Urinary bladder (tissue), 3 donors: ENCODE measurements at regions not wholly inside any gene's neighbourhood (a gene's known extent, or its start where the extent isn't known, plus 50 kb on each side); places are given as distances from the start of the nearest gene placed in this dataset.

Experiments used
- DNase-seq: peaks from one replicate; pipeline ENCODE4 v3.0.0-alpha.2; 2015; ENCODE audit errors: extremely low spot score
- H3K27ac ChIP-seq: one replicate; pipeline ENCODE4 v1.5.1; 2013; ENCODE audit warnings: low read depth, mild to moderate bottlenecking, moderate library complexity
- H3K36me3 ChIP-seq: one replicate; pipeline ENCODE4 v1.6.1; 2013; ENCODE audit warnings: mild to moderate bottlenecking, moderate library complexity; ENCODE audit not compliant: insufficient read depth
- H3K4me1 ChIP-seq: one replicate; pipeline ENCODE4 v1.6.1; 2013; ENCODE audit warnings: mild to moderate bottlenecking, moderate library complexity; ENCODE audit not compliant: insufficient read depth
- H3K4me3 ChIP-seq: one replicate; pipeline ENCODE4 v1.5.1; 2013; ENCODE audit warnings: low read depth, low read length
- WGBS: extraction: QIAGEN DNeasy Blood & Tissue Kit; methylation state at CpG from one replicate; pipeline ENCODE4 v1.1.7; 2013; 5-methylcytosine and 5-hydroxymethylcytosine counted together
- donor health status: healthy with polysubstance abuse.
- donor health status: healthy.

GRCh38 chr9:88721495-88722279 is 186.7 kb downstream of the NXNL2 start:
- no peak overlapping the region for H3K4me3 ChIP-seq
- no peaks in the 10 kb centered on the region for H3K36me3 ChIP-seq
- WGBS: 98% methylated on average over 1 of the region's 1 CpG
- H3K27ac ChIP-seq: no peak overlapping the region
- DNase-seq: no peak
- H3K4me1 ChIP-seq: no peaks in the 10 kb centered on the region

- DNase-seq: no peak
- no peaks in the 10 kb centered on the region for H3K36me3 ChIP-seq
- H3K27ac ChIP-seq: no peak overlapping the region
- H3K4me3 ChIP-seq: no peak overlapping the region
- no peaks in the 10 kb centered on the region for H3K4me1 ChIP-seq
- WGBS: 99% methylated on average over 2 of the region's 2 CpGs
Observed at GRCh38 chr9:88722753-88723152, 187.8 kb downstream of the NXNL2 start.

GRCh38 chr9:88723751-88724150 is 188.8 kb downstream of the NXNL2 start:
- Histone ChIP-seq H3K27ac (no peak overlapping the region), H3K36me3 (no peaks in the 10 kb centered on the region), H3K4me3 (no peak overlapping the region), H3K4me1 (no peaks in the 10 kb centered on the region)
- DNase-seq: no peak

GRCh38 chr9:88724331-88724730 is 189.4 kb downstream of the NXNL2 start:
- Histone ChIP-seq H3K4me1 (no peaks in the 10 kb centered on the region), H3K27ac (no peak overlapping the region), H3K36me3 (peaks cover 2% of the 10 kb centered on the region), H3K4me3 (no peak overlapping the region)
- DNase-seq: no peak
- WGBS: 36% methylated on average over 5 of the region's 5 CpGs

GRCh38 chr9:88725300-88726019 is 190.5 kb downstream of the NXNL2 start:
- 80% methylated on average over 3 of the region's 3 CpGs for WGBS
- H3K27ac ChIP-seq: no peak overlapping the region
- H3K4me3 ChIP-seq: no peak overlapping the region
- H3K4me1 ChIP-seq: no peaks in the 10 kb centered on the region
- H3K36me3 ChIP-seq: peaks cover 3% of the 10 kb centered on the region
- no peak for DNase-seq

- no peak overlapping the region for H3K27ac ChIP-seq
- no peak overlapping the region for H3K4me3 ChIP-seq
- WGBS: 97% methylated on average over 2 of the region's 2 CpGs
- H3K4me1 ChIP-seq: no peaks in the 10 kb centered on the region
- no peak for DNase-seq
- peaks cover 3% of the 10 kb centered on the region for H3K36me3 ChIP-seq
Observed at GRCh38 chr9:88726803-88727202, 191.8 kb downstream of the NXNL2 start.

GRCh38 chr9:88730780-88731179 is 195.8 kb downstream of the NXNL2 start:
- WGBS: 98% methylated on average over 1 of the region's 1 CpG
- peaks cover 3% of the 10 kb centered on the region for H3K36me3 ChIP-seq
- no peak overlapping the region for H3K4me3 ChIP-seq
- H3K27ac ChIP-seq: no peak overlapping the region
- H3K4me1 ChIP-seq: no peaks in the 10 kb centered on the region
- DNase-seq: no peak

- no peak for DNase-seq
- Histone ChIP-seq H3K36me3 (peaks cover 3% of the 10 kb centered on the region), H3K4me1 (no peaks in the 10 kb centered on the region), H3K4me3 (no peak overlapping the region), H3K27ac (no peak overlapping the region)
- WGBS: 84% methylated on average over 4 of the region's 4 CpGs
Observed at GRCh38 chr9:88732128-88732527, 197.2 kb downstream of the NXNL2 start.

- no peak overlapping the region for H3K4me3 ChIP-seq
- 50% methylated on average over 8 of the region's 8 CpGs for WGBS
Observed at GRCh38 chr9:88733651-88734421, 198.9 kb downstream of the NXNL2 start.

GRCh38 chr9:88734527-88734926 is 199.5 kb downstream of the NXNL2 start:
- H3K36me3 ChIP-seq: no peaks in the 10 kb centered on the region
- H3K27ac ChIP-seq: no peak overlapping the region
- H3K4me3 ChIP-seq: no peak overlapping the region
- no peaks in the 10 kb centered on the region for H3K4me1 ChIP-seq
- no peak for DNase-seq

More at GRCh38 chr9:88733651-88734421, 198.9 kb downstream of the NXNL2 start:
- Histone ChIP-seq H3K27ac (no peak overlapping the region), H3K4me1 (no peaks in the 10 kb centered on the region), H3K36me3 (peaks cover 3% of the 10 kb centered on the region)
- no peak for DNase-seq

GRCh38 chr9:88736136-88736637 is 201.2 kb downstream of the NXNL2 start:
- no peak overlapping the region for H3K27ac ChIP-seq
- WGBS: 90% methylated on average over 1 of the region's 1 CpG
- no peak for DNase-seq
- H3K36me3 ChIP-seq: no peaks in the 10 kb centered on the region
- no peak overlapping the region for H3K4me3 ChIP-seq
- H3K4me1 ChIP-seq: no peaks in the 10 kb centered on the region

GRCh38 chr9:88737031-88737430 is 202.1 kb downstream of the NXNL2 start:
- Histone ChIP-seq H3K27ac (no peak overlapping the region), H3K36me3 (no peaks in the 10 kb centered on the region), H3K4me1 (no peaks in the 10 kb centered on the region), H3K4me3 (no peak overlapping the region)
- 92% methylated on average over 4 of the region's 4 CpGs for WGBS
- no peak for DNase-seq

- Histone ChIP-seq H3K4me1 (no peaks in the 10 kb centered on the region), H3K36me3 (no peaks in the 10 kb centered on the region), H3K27ac (no peak overlapping the region), H3K4me3 (no peak overlapping the region)
- no peak for DNase-seq
- 72% methylated on average over 9 of the region's 9 CpGs for WGBS
Observed at GRCh38 chr9:88737876-88738275, 202.9 kb downstream of the NXNL2 start.
